Endothelial cell of hepatic sinusoid (primary cell): ENCODE measurements at regions not wholly inside any gene's neighbourhood (a gene's known extent, or its start where the extent isn't known, plus 50 kb on each side); places are given as distances from the start of the nearest gene placed in this dataset.
"Not testable (repeated sequence)": the region's sequence is repeated elsewhere in the genome, so short reads cannot be mapped to it uniquely, and the experiment has no call there.

ENCODE experiments used
- in situ Hi-C: cut with HindIII; loops from 2 replicates; pipeline ENCODE4 v1.10.0; 2017; ENCODE audit warnings: low sequenced_read_pairs

DNA sequence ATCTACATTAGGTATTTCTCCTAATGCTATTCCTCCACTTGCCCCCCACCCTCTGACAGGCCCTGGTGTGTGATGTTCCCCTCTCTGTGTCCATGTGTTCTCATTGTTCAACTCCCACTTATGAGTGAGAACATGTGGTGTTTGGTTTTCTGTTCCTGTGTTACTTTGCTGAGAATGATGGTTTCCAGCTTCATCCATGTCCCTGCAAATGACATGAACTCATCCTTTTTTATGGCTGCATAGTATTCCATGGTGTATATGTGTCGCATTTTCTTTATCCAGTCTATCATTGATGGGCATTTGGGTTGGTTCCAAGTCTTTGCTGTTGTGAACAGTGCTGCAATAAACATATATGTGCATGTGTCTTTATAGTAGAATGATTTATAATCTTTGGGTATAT is 50.6 kb upstream of the GRHL3 start:
- in situ Hi-C loops = not testable (repeated sequence)

DNA sequence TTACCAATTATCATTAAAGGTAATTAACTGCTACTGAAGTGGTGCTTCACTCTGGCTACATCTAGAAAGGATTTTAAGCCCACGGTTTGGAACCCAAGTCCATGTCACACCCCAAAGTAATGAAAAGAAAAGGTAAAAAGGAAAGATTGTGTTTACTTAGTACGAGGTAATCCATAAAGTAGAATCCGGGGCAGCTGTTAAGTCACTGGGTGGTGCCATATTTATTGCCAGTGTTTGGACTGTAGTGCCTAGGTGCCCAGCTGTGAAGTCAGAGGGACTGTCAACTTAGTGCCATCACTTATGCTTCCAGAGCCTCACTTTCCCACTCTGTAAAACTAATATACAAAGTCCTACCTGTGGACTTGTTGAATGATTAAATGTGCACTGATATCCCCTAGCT is 52.2 kb upstream of the GRHL3 start:
- in situ Hi-C loops = no loop called here

GRCh38 chr1:24266398-24266941 is 52.7 kb upstream of the GRHL3 start:
- in situ Hi-C loops = no loop called here

- in situ Hi-C loops = no loop called here
Measured at GRCh38 chr1:24263746-24264145, 55.4 kb upstream of the GRHL3 start.

GRCh38 chr1:24263211-24263610 is 55.9 kb upstream of the GRHL3 start:
- in situ Hi-C loops = no loop called here

- in situ Hi-C loops = no loop called here
Measured at GRCh38 chr1:24261977-24262376, 57.2 kb upstream of the GRHL3 start.

- in situ Hi-C loops = loop anchor here (5.0 kb wide), 1 partner anchor 62 kb away; no protein-coding TSS in a partner anchor
Measured at GRCh38 chr1:24258735-24259424, 60.3 kb upstream of the GRHL3 start.

- in situ Hi-C loops = loop anchor here (5.0 kb wide), 1 partner anchor 60 kb away; no protein-coding TSS in a partner anchor
Measured at GRCh38 chr1:24257373-24257772, 61.8 kb upstream of the GRHL3 start.

GRCh38 chr1:24256687-24257086 is 62.5 kb upstream of the GRHL3 start:
- in situ Hi-C loops = loop anchor here (5.0 kb wide), 1 partner anchor 59 kb away; no protein-coding TSS in a partner anchor

- in situ Hi-C loops = loop anchor here (5.0 kb wide), 1 partner anchor 58 kb away; no protein-coding TSS in a partner anchor
Measured at GRCh38 chr1:24255226-24255625, 63.9 kb upstream of the GRHL3 start.

DNA sequence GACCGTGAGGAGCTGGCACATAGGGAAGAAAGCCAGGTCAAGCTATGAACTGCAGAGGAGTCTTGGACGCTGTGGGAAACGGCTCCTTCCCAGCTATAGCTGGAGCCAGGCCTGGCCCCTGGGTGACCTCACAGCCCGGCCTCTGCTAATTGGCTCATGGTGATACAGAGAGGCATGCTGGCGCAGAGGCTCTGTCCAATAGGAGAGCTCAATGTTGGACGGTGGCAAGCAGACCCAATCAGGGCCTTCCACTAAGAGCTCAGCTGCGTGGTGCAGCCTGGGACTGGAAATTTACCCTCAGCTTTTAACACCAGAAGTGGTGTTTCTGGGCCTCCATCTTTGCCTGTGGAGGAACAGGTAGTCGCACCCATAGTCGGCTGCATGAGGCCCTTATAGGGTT is 64.4 kb upstream of the GRHL3 start:
- in situ Hi-C loops = loop anchor here (5.0 kb wide), 1 partner anchor 57 kb away; no protein-coding TSS in a partner anchor

DNA sequence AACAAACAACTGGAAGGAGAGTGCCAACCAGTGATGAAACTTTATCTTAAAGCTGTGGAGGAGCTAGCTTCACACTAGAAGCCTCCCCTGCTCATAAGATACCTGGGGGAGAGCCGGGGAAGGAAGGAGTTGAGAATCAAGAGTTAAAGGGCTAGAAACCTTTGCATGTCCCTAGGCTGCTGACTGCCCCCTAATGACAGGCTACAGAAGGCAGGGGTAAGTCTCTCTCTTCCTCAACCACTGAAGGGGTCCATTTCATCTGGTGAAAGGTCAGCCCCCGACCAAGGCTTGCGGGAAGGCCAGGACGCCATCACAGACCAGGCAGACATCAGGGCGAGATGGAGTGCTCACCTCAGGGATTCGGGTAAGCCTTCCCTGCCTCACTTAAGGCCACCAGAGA is 65.6 kb upstream of the GRHL3 start:
- in situ Hi-C loops = no loop called here

- in situ Hi-C loops = no loop called here
Measured at GRCh38 chr1:24252185-24252780, 65.2 kb upstream of the IFNLR1 start.

GRCh38 chr1:24251501-24251900 is 64.4 kb upstream of the IFNLR1 start:
- in situ Hi-C loops = no loop called here

- in situ Hi-C loops = no loop called here
Measured at GRCh38 chr1:24250791-24251190, 63.7 kb upstream of the IFNLR1 start.

- in situ Hi-C loops = no loop called here
Measured at GRCh38 chr1:24250224-24250623, 63.1 kb upstream of the IFNLR1 start.

GRCh38 chr1:24248859-24249258 is 61.8 kb upstream of the IFNLR1 start:
- in situ Hi-C loops = no loop called here

DNA sequence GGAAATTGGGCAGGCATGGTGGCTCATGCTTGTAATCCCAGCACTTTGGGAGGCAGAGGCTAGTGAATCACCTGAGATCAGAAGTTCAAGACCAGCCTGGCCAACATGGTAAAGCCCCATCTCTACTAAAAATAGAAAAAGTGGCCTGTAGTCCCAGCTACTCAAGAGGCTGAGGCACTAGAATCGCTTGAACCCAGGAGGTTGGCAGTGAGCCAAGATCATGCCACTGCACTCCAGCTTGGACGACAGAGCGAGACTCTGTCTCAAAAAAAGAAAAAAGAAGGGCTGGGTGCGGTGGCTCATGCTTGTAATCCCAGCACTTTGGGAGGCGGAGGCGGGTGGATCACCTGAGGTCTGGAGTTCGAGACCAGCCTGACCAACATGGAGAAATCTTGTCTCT is 60.2 kb upstream of the IFNLR1 start:
- in situ Hi-C loops = not testable (repeated sequence)

DNA sequence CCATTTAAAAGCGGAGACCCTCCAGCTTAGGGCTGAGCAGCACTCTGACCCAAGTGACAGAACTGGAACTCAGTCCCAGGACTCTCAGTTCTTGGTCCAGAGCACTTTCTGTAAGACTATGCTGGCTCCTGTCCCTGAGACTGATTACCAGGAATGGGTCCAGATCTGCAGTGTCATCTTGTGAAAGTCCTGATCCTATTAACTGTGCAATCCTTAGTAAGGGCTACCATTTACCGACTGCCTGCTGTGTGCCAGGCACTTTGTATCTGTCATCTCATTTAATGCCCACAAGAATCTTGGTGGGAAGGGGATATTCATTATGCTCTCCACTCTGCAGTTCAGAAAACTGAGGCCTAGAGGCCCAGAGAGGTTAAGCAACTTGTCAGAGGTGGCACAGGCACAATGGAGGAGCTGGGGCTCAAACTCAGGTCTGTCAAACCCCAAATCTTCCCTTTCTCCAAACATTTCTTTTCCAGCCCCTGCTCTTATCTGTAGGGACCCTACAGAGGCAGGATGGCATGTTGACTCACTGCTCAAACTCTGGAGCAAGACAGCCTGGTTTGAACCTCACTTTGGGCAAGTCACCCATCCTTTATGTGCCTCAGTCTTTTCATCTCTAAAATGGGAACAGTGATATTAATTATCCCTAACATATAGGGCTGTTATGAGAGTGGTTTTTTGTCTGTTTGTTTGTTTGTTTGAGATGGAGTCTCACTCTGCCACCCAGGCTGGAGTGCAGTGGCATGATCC is 57.6 kb upstream of the IFNLR1 start:
- in situ Hi-C loops = no loop called here

DNA sequence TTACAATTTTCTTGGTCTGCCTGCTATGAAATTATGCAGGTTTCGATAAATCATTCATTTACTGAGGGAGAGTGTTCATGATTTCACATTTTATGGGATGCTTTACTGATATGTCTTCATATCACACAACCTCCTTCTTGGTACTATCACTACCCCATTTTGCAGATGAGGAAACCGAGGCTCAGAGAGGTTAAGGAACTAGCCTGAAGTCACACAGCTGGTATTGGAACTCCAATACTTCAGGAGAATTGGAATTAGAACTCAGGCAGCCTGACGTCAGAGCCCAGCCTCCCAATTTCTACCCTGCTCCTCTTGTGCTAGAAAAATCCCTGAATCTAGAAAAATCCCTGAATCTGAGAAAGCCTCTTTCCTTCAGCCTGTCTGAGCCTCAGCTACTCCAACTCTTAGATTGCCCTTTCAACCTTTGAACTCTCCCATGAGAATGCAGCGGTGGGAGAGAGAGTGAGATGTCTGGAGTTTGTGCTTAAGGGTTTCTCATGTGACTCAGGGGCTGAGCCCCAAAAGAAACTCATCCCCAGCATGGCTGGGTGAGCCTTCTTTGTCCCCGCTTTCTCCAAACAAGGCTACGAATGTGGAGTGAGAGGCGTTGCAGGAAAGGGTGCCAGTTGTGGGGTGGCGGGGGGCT is 50.8 kb upstream of the IFNLR1 start:
- in situ Hi-C loops = no loop called here

- in situ Hi-C loops = no loop called here
Measured at GRCh38 chr1:24236789-24237371, 49.8 kb upstream of the IFNLR1 start.
